ENCODE measurements at regions not wholly inside any gene's neighbourhood (a gene's known extent, or its start where the extent isn't known, plus 50 kb on each side); places are given as distances from the start of the nearest gene placed in this dataset.

GRCh38 chr11:71356280-71356876 lies 91.8 kb downstream of the DHCR7 start:
- TF ChIP-seq CTCF (IDR thresholded peaks at IDR 0.05; ENCODE audit: insufficient read depth, low read length): no peak
- TF ChIP-seq SPI1 (IDR thresholded peaks at IDR 0.05; ENCODE audit: borderline replicate concordance, low read depth): no peak

All from HL-60 (cell line).